DOHH2 (cell line): ENCODE measurements at regions not wholly inside any gene's neighbourhood (a gene's known extent, or its start where the extent isn't known, plus 50 kb on each side); places are given as distances from the start of the nearest gene placed in this dataset.

ENCODE experiments used
- H3F3A ChIP-seq: fragments of 200-600 bp; sonication (generic), shearing (Covaris generic); 2 replicates; pipeline ENCODE4 v1.6.0; 2016; ENCODE audit warnings: antibody characterized with exemption, mild to moderate bottlenecking; ENCODE audit not compliant: control insufficient read depth, insufficient read depth
- H3K27ac ChIP-seq: fragments of 200-600 bp; sonication (generic); 2 replicates; pipeline ENCODE4 v1.5.1; 2014; ENCODE audit warnings: low read depth, mild to moderate bottlenecking, low read length, moderate library complexity
- H3K27me3 ChIP-seq: fragments of 200-600 bp; sonication (generic); 2 replicates; pipeline ENCODE4 v1.6.1; 2014; ENCODE audit warnings: mild to moderate bottlenecking, low read length, mixed read lengths; ENCODE audit not compliant: control insufficient read depth
- H3K36me3 ChIP-seq: fragments of 200-600 bp; sonication (generic); 2 replicates; pipeline ENCODE4 v1.6.1; 2014; ENCODE audit warnings: mild to moderate bottlenecking, low read length, moderate library complexity, mixed read lengths; ENCODE audit not compliant: control insufficient read depth
- H3K4me1 ChIP-seq: fragments of 200-600 bp; sonication (generic); 2 replicates; pipeline ENCODE4 v1.6.1; 2014; ENCODE audit warnings: mild to moderate bottlenecking, low read length, mixed read lengths; ENCODE audit not compliant: control insufficient read depth
- H3K4me2 ChIP-seq: fragments of 200-600 bp; sonication (generic); 2 replicates; pipeline ENCODE4 v1.6.0; 2014; ENCODE audit warnings: mild to moderate bottlenecking, low read length, moderate library complexity
- H3K4me3 ChIP-seq: fragments of 200-600 bp; sonication (generic); 2 replicates; pipeline ENCODE4 v1.5.1; 2014; ENCODE audit warnings: mild to moderate bottlenecking, low read length, mixed read lengths
- H3K79me2 ChIP-seq: fragments of 200-600 bp; sonication (generic); 2 replicates; pipeline ENCODE4 v1.6.1; 2014; ENCODE audit warnings: mild to moderate bottlenecking, low read length, mixed read lengths; ENCODE audit not compliant: control insufficient read depth
- H3K9me2 ChIP-seq: fragments of 200-600 bp; sonication (generic); replicated peaks from 2 replicates; pipeline ENCODE4 v1.6.1; 2014; ENCODE audit warnings: mild to moderate bottlenecking, low read length, mixed read lengths; ENCODE audit not compliant: control insufficient read depth
- H3K9me3 ChIP-seq: fragments of 200-600 bp; sonication (generic); 2 replicates; pipeline ENCODE4 v1.6.1; 2014; ENCODE audit warnings: antibody characterized with exemption, low read length, mixed read lengths; ENCODE audit not compliant: control insufficient read depth, insufficient read depth
- H4K20me1 ChIP-seq: fragments of 200-600 bp; sonication (generic); 2 replicates; pipeline ENCODE4 v1.6.0; 2014; ENCODE audit warnings: low read depth, mild to moderate bottlenecking, antibody characterized with exemption, low read length, moderate library complexity; ENCODE audit not compliant: control insufficient read depth, insufficient read depth
- CTCF ChIP-seq: fragments of 200-600 bp; sonication (generic); IDR thresholded peaks from one replicate; pipeline ENCODE4 v1.5.1; 2014; ENCODE audit warnings: antibody characterized with exemption, mild to moderate bottlenecking, low read depth, low read length; ENCODE audit not compliant: poor library complexity, severe bottlenecking
- EZH2phosphoT487 ChIP-seq: fragments of 200-600 bp; sonication (generic); IDR thresholded peaks from 2 replicates; pipeline ENCODE4 v1.6.1; 2017; ENCODE audit warnings: borderline replicate concordance, mild to moderate bottlenecking, antibody characterized with exemption, low read length, moderate library complexity, mixed read lengths

- Histone ChIP-seq H3K4me1 (peaks cover 25% of the 10 kb centered on the region), H3K36me3 (no peaks in the 10 kb centered on the region), H3K27ac (no peak overlapping the region), H4K20me1 (no peaks in the 10 kb centered on the region), H3K9me2 (no peaks in the 10 kb centered on the region), H3F3A (no peaks in the 10 kb centered on the region), H3K4me2 (no peak overlapping the region), H3K4me3 (no peak overlapping the region), H3K79me2 (no peaks in the 10 kb centered on the region), H3K9me3 (peaks cover 26% of the 10 kb centered on the region), H3K27me3 (peaks cover 32% of the 10 kb centered on the region)
- TF ChIP-seq CTCF (no peak), EZH2phosphoT487 (no peak)
Observed at GRCh38 chr3:66581256-66581655, 80.4 kb upstream of the LRIG1 start.

- no peak overlapping the region for H3K4me2 ChIP-seq
Observed at GRCh38 chr3:66582721-66583423, 82.0 kb upstream of the LRIG1 start.

GRCh38 chr3:66583424-66584040 is 82.7 kb upstream of the LRIG1 start:
- Histone ChIP-seq H3K9me2 (no peaks in the 10 kb centered on the region), H3K4me1 (peaks cover 11% of the 10 kb centered on the region), H3K79me2 (no peaks in the 10 kb centered on the region), H3K4me3 (no peak overlapping the region), H3K4me2 (no peak overlapping the region), H3K36me3 (no peaks in the 10 kb centered on the region), H3K27ac (no peak overlapping the region), H3F3A (no peaks in the 10 kb centered on the region), H3K27me3 (peaks cover 35% of the 10 kb centered on the region), H4K20me1 (no peaks in the 10 kb centered on the region), H3K9me3 (peaks cover 22% of the 10 kb centered on the region)
- no peak for TF ChIP-seq EZH2phosphoT487
- TF ChIP-seq CTCF = no peak

More at GRCh38 chr3:66582721-66583423, 82.0 kb upstream of the LRIG1 start:
- TF ChIP-seq EZH2phosphoT487 = no peak; the same call in 1 of the 2 replicates
- TF ChIP-seq CTCF = no peak
- Histone ChIP-seq H3K27ac (no peak overlapping the region), H3F3A (no peaks in the 10 kb centered on the region), H3K79me2 (no peaks in the 10 kb centered on the region), H3K9me2 (no peaks in the 10 kb centered on the region), H3K4me1 (peaks cover 16% of the 10 kb centered on the region), H3K4me3 (no peak overlapping the region), H3K9me3 (peaks cover 26% of the 10 kb centered on the region), H4K20me1 (no peaks in the 10 kb centered on the region), H3K36me3 (no peaks in the 10 kb centered on the region), H3K27me3 (peaks cover 32% of the 10 kb centered on the region)
